ENCODE measurements at regions not wholly inside any gene's neighbourhood (a gene's known extent, or its start where the extent isn't known, plus 50 kb on each side); places are given as distances from the start of the nearest gene placed in this dataset.

DNA sequence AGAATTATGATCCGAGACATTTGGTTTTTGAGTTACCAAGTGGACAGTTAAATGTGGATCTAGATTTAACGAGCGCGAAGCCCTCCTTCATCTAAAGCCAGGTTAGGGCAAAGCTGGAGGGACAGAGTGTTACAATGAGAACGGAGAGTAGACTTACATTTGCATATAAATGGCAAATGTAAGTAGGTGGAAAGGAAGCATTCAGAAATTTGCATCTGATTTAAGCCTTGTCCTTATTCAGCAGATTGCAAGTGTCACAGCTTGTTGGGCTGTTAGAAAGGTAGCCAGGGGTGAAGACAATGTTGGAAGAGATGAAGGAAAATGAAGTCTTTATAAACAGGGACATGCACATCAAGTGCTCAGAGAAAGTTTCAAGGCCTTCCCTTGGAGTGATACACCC lies 806.2 kb downstream of the GALC start:
- no peak for TF ChIP-seq POLR2AphosphoS5 (IDR thresholded peaks at IDR 0.05; ENCODE audit: low read depth, low read length)
- TF ChIP-seq, protein P1, sequence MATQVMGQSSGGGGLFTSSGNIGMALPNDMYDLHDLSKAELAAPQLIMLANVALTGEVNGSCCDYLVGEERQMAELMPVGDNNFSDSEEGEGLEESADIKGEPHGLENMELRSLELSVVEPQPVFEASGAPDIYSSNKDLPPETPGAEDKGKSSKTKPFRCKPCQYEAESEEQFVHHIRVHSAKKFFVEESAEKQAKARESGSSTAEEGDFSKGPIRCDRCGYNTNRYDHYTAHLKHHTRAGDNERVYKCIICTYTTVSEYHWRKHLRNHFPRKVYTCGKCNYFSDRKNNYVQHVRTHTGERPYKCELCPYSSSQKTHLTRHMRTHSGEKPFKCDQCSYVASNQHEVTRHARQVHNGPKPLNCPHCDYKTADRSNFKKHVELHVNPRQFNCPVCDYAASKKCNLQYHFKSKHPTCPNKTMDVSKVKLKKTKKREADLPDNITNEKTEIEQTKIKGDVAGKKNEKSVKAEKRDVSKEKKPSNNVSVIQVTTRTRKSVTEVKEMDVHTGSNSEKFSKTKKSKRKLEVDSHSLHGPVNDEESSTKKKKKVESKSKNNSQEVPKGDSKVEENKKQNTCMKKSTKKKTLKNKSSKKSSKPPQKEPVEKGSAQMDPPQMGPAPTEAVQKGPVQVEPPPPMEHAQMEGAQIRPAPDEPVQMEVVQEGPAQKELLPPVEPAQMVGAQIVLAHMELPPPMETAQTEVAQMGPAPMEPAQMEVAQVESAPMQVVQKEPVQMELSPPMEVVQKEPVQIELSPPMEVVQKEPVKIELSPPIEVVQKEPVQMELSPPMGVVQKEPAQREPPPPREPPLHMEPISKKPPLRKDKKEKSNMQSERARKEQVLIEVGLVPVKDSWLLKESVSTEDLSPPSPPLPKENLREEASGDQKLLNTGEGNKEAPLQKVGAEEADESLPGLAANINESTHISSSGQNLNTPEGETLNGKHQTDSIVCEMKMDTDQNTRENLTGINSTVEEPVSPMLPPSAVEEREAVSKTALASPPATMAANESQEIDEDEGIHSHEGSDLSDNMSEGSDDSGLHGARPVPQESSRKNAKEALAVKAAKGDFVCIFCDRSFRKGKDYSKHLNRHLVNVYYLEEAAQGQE (IDR thresholded peaks at IDR 0.05; ENCODE audit: insufficient read depth in 1 of 2, low read depth in 2 of 2, low read length in 2 of 2) = no peak

All from PFSK-1 (cell line).